COR-L47 (cell line): ENCODE measurements at regions not wholly inside any gene's neighbourhood (a gene's known extent, or its start where the extent isn't known, plus 50 kb on each side); places are given as distances from the start of the nearest gene placed in this dataset.

Experiments
- DNase-seq: peaks from one replicate; lab custom pipeline; 2025; lab: John Stamatoyannopoulos, UW

- no peak for DNase-seq
Measured at GRCh38 chr12:58532855-58533608, 387.3 kb downstream of the LRIG3 start.

- DNase-seq: no peak
Measured at GRCh38 chr12:58533652-58534051, 386.7 kb downstream of the LRIG3 start.

GRCh38 chr12:58537278-58537677 is 383.0 kb downstream of the LRIG3 start:
- no peak for DNase-seq

GRCh38 chr12:58539295-58539694 is 381.0 kb downstream of the LRIG3 start:
- DNase-seq: no peak

GRCh38 chr12:58540480-58541299 is 379.6 kb downstream of the LRIG3 start:
- peak; percentile 88 for DNase-seq

- no peak for DNase-seq
Measured at GRCh38 chr12:58541300-58541690, 379.0 kb downstream of the LRIG3 start.

GRCh38 chr12:58544281-58544680 is 376.0 kb downstream of the LRIG3 start:
- no peak for DNase-seq

- no peak for DNase-seq
Measured at GRCh38 chr12:58547217-58547616, 373.1 kb downstream of the LRIG3 start.

GRCh38 chr12:58548801-58549200 is 371.5 kb downstream of the LRIG3 start:
- DNase-seq: no peak

- no peak for DNase-seq
Measured at GRCh38 chr12:58554522-58555157, 365.7 kb downstream of the LRIG3 start.

GRCh38 chr12:58557171-58557570 is 363.1 kb downstream of the LRIG3 start:
- DNase-seq: no peak

- DNase-seq: no peak
Measured at GRCh38 chr12:58557661-58558060, 362.6 kb downstream of the LRIG3 start.

- DNase-seq: no peak
Measured at GRCh38 chr12:58563621-58564020, 356.7 kb downstream of the LRIG3 start.

- no peak for DNase-seq
Measured at GRCh38 chr12:58564721-58565120, 355.6 kb downstream of the LRIG3 start.

GRCh38 chr12:58566599-58566998 is 353.7 kb downstream of the LRIG3 start:
- no peak for DNase-seq

- DNase-seq: no peak
Measured at GRCh38 chr12:58567189-58567588, 353.1 kb downstream of the LRIG3 start.

GRCh38 chr12:58570411-58570810 is 349.9 kb downstream of the LRIG3 start:
- DNase-seq: no peak

- DNase-seq: no peak
Measured at GRCh38 chr12:58575256-58575655, 345.0 kb downstream of the LRIG3 start.

GRCh38 chr12:58576081-58576480 is 344.2 kb downstream of the LRIG3 start:
- DNase-seq: no peak

- DNase-seq: no peak
Measured at GRCh38 chr12:58576916-58577315, 343.4 kb downstream of the LRIG3 start.

GRCh38 chr12:58580095-58580494 is 340.2 kb downstream of the LRIG3 start:
- no peak for DNase-seq

GRCh38 chr12:58583529-58583928 is 336.8 kb downstream of the LRIG3 start:
- no peak for DNase-seq

- DNase-seq: no peak
Measured at GRCh38 chr12:58583940-58584339, 336.4 kb downstream of the LRIG3 start.
